IMR-90 (cell line): ENCODE measurements at regions not wholly inside any gene's neighbourhood (a gene's known extent, or its start where the extent isn't known, plus 50 kb on each side); places are given as distances from the start of the nearest gene placed in this dataset.

Source experiments
- ATAC-seq: fragments of 200-7000 bp; cut with Tn5 transposase; 2 replicates; pipeline ENCODE4 v1.9.1; 2020; ENCODE audit warnings: low read depth, mild to moderate bottlenecking, moderate library complexity
- BruUV-seq: library from RNA; stranded (reverse); fragments of 400-500 nt; replicated peaks from 2 replicates; lab custom pipeline; 2021; lab: Mats Ljungman, UMichigan
- CTCF ChIA-PET: fragments of 300-600 bp; formaldehyde crosslinking; extraction: SDS; loops from one replicate; lab custom pipeline; 2021; ENCODE audit warnings: antibody characterized with exemption; lab: Yijun Ruan, JAX
- POLR2A ChIA-PET: fragments of 300-600 bp; sonication (Branson Sonifier 250); formaldehyde crosslinking; loops from one replicate; lab custom pipeline; 2022; ENCODE audit warnings: antibody characterized with exemption; ENCODE audit not compliant: unreplicated experiment; lab: Charles Lee
- DNase-seq: peaks from one replicate; pipeline ENCODE4 v3.0.0; 2013
- H2AFZ ChIP-seq: replicated peaks from 2 replicates; pipeline ENCODE3; 2013; ENCODE audit warnings: low read length, mild to moderate bottlenecking; ENCODE audit not compliant: poor library complexity
- H2AK5ac ChIP-seq: 2 replicates; pipeline ENCODE4 v1.6.1; 2013; ENCODE audit warnings: low read depth, low read length, inconsistent platforms
- H2AK9ac ChIP-seq: replicated peaks from 2 replicates; pipeline ENCODE3; 2013; ENCODE audit warnings: mild to moderate bottlenecking, low read depth, low read length, moderate library complexity; ENCODE audit not compliant: poor library complexity
- H2BK120ac ChIP-seq: 2 replicates; pipeline ENCODE4 v1.6.1; 2013; ENCODE audit warnings: low read depth, low read length, inconsistent platforms
- H2BK15ac ChIP-seq: 3 replicates; pipeline ENCODE4 v1.6.1; 2013; ENCODE audit warnings: low read depth, low read length, inconsistent platforms
- H2BK20ac ChIP-seq: 2 replicates; pipeline ENCODE4 v1.6.1; 2013; ENCODE audit warnings: low read depth, mild to moderate bottlenecking, inconsistent platforms, low read length, moderate library complexity
- H2BK5ac ChIP-seq: 2 replicates; pipeline ENCODE4 v1.6.1; 2013; ENCODE audit warnings: mild to moderate bottlenecking, low read depth, low read length, inconsistent platforms; ENCODE audit not compliant: poor library complexity, severe bottlenecking
- H3K14ac ChIP-seq: replicated peaks from 2 replicates; pipeline ENCODE4 v1.6.1; 2013; ENCODE audit warnings: low read depth, low read length, inconsistent platforms
- H3K18ac ChIP-seq: 2 replicates; pipeline ENCODE4 v1.6.1; 2013; ENCODE audit warnings: low read depth, low read length, control low read depth
- H3K23ac ChIP-seq: 2 replicates; pipeline ENCODE4 v1.6.1; 2013; ENCODE audit warnings: low read depth, low read length, inconsistent platforms
- H3K27ac ChIP-seq: 2 replicates; pipeline ENCODE4 v1.5.1; 2013; ENCODE audit warnings: mild to moderate bottlenecking, control low read depth, low read length; ENCODE audit not compliant: insufficient read depth
- H3K27me3 ChIP-seq: 2 replicates; pipeline ENCODE4 v1.6.1; 2013; ENCODE audit warnings: low read length; ENCODE audit not compliant: control insufficient read depth, insufficient read depth
- H3K36me3 ChIP-seq: 2 replicates; pipeline ENCODE4 v1.6.1; 2013; ENCODE audit warnings: low read length, mixed read lengths; ENCODE audit not compliant: control insufficient read depth, insufficient read depth
- H3K4ac ChIP-seq: 2 replicates; pipeline ENCODE4 v1.6.1; 2013; ENCODE audit warnings: low read depth, low read length, inconsistent platforms
- H3K4me1 ChIP-seq: 2 replicates; pipeline ENCODE4 v1.6.1; 2013; ENCODE audit warnings: low read length, mixed read lengths; ENCODE audit not compliant: control insufficient read depth, insufficient read depth
- H3K4me2 ChIP-seq: 2 replicates; pipeline ENCODE4 v1.6.1; 2013; ENCODE audit warnings: low read depth, mild to moderate bottlenecking, control low read depth, low read length, moderate library complexity
- H3K4me3 ChIP-seq: 2 replicates; pipeline ENCODE4 v1.5.1; 2013; ENCODE audit warnings: low read depth, mild to moderate bottlenecking, control low read depth, low read length, moderate library complexity; ENCODE audit not compliant: insufficient read depth
- H3K56ac ChIP-seq: 2 replicates; pipeline ENCODE4 v1.6.1; 2013; ENCODE audit warnings: low read length, inconsistent platforms; ENCODE audit not compliant: insufficient read depth; ENCODE audit errors: extremely low read depth
- H3K79me1 ChIP-seq, 2 experiments: 2 replicates each; pipeline ENCODE4 v1.6.1; 2013; ENCODE audit warnings: low read length in 2 of 2, inconsistent platforms in 1 of 2, low read depth in 1 of 2
- H3K9ac ChIP-seq: 2 replicates; pipeline ENCODE4 v1.6.1; 2013; ENCODE audit warnings: low read depth, low read length, control low read depth
- H3K9me1 ChIP-seq: 2 replicates; pipeline ENCODE4 v1.6.1; 2013; ENCODE audit warnings: low read length, inconsistent platforms; ENCODE audit not compliant: insufficient read depth
- H3K9me3 ChIP-seq: 2 replicates; pipeline ENCODE4 v1.6.1; 2013; ENCODE audit warnings: low read length; ENCODE audit not compliant: control insufficient read depth, insufficient read depth
- H4K20me1 ChIP-seq: 2 replicates; pipeline ENCODE4 v1.6.1; 2013; ENCODE audit warnings: low read length, inconsistent platforms; ENCODE audit not compliant: insufficient read depth
- H4K5ac ChIP-seq: 2 replicates; pipeline ENCODE4 v1.6.1; 2013; ENCODE audit warnings: mild to moderate bottlenecking, low read depth, low read length, control low read depth
- H4K8ac ChIP-seq, 2 experiments: 2 replicates each; pipeline ENCODE4 v1.6.1; 2013; ENCODE audit warnings: low read depth in 2 of 2, low read length in 2 of 2, control low read depth in 1 of 2, inconsistent platforms in 1 of 2
- H4K91ac ChIP-seq: 2 replicates; pipeline ENCODE4 v1.6.1; 2013; ENCODE audit warnings: low read depth, low read length, inconsistent platforms; ENCODE audit not compliant: insufficient read depth
- BHLHE40 ChIP-seq: fragments of 150-350 bp; IDR thresholded peaks from 2 replicates; pipeline ENCODE4 v1.6.1; 2016; ENCODE audit warnings: mild to moderate bottlenecking, low read depth, low read length
- FOS ChIP-seq: fragments of 150-350 bp; IDR thresholded peaks from 2 replicates; pipeline ENCODE4 v1.6.1; 2016; ENCODE audit warnings: low read depth, low read length
- MXI1 ChIP-seq: IDR thresholded peaks from 2 replicates; pipeline ENCODE4 v1.6.1; 2012; ENCODE audit warnings: low read depth, mild to moderate bottlenecking, low read length, moderate library complexity, borderline replicate concordance
- NFE2L2 ChIP-seq: fragments of 150-350 bp; IDR thresholded peaks from 2 replicates; pipeline ENCODE4 v1.6.1; 2016; ENCODE audit warnings: low read depth, mild to moderate bottlenecking, low read length
- RAD21 ChIP-seq: IDR thresholded peaks from 2 replicates; pipeline ENCODE4 v1.6.1; 2012; ENCODE audit warnings: low read length, improper control_type of control experiment
- WGBS, 2 experiments: methylation state at CpG; one replicate each; pipeline versions ENCODE4 v1.1.5 to v1.1.7; 2013; ENCODE audit warnings: missing lambda C conversion rate in 2 of 2; ENCODE audit not compliant: insufficient read length in 1 of 2; ENCODE audit errors: extremely low coverage in 2 of 2; 5-methylcytosine and 5-hydroxymethylcytosine counted together
- dilution Hi-C: fragments of 300-500 bp; cut with HindIII; formaldehyde crosslinking; loops from one replicate; pipeline ENCODE4 v1.14.3; 2018; ENCODE audit warnings: low sequenced_read_pairs; ENCODE audit not compliant: unreplicated experiment
- in situ Hi-C: fragments of 300-500 bp; cut with MboI; formaldehyde crosslinking; loops from 3 replicates; pipeline ENCODE4 v1.14.3; 2019; ENCODE audit warnings: low sequenced_read_pairs, inconsistent platforms, mixed read lengths
- intact Hi-C: fragments of 100-400 bp; cut with micrococcal nuclease; formaldehyde crosslinking; loops from 2 replicates; pipeline ENCODE4 v1.10.0; 2022
- TF ChIP-seq, protein P1 (sequence below): fragments of 150-350 bp; IDR thresholded peaks from 2 replicates; pipeline ENCODE4 v1.6.1; 2016; ENCODE audit warnings: low read depth, mild to moderate bottlenecking, low read length, moderate library complexity, borderline replicate concordance

DNA sequence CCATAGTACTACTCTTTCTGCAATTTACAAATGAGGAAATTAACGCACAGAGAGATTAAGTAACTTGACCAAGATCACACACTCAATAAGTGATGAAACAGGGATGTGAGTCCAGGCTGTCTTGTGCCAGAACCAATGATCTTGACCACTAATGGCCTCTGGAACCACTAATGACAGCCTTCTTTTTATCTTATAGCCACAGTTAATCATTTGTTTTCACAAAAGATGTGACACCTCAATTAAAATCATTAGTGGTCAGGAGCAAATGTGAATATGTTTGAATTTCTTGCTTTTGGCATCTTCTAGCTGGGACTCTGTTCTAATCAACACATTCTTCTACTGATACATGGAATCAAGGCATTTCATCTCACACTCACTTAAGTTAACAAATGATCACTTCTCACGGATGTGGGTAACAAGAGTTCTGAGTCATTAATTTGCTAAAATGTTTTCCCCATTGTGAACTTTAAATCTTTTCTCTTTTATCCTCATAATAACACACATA, 102.7 kb upstream of the CD180 start:
- Histone ChIP-seq H3K9me3 (no peaks in the 10 kb centered on the region), H3K27ac (no peak overlapping the region), H4K8ac (no peak overlapping the region), H2BK20ac (peak overlapping the region; percentile 48; the same call in 1 of the 2 replicates), H3K4me1 (peaks cover 10% of the 10 kb centered on the region), H3K27me3 (no peaks in the 10 kb centered on the region), H3K9me1 (peaks cover 12% of the 10 kb centered on the region; the same call in 1 of the 2 replicates), H3K36me3 (no peaks in the 10 kb centered on the region), H3K9ac (no peak overlapping the region), H3K18ac (0 out of 2 replicates have a peak overlapping the region, but pooled peaks have one; percentile 24), H3K56ac (no peak overlapping the region), H3K23ac (no peak overlapping the region), H4K5ac (no peak overlapping the region), H2AFZ (no peak overlapping the region), H2BK5ac (no peak overlapping the region), H4K20me1 (no peaks in the 10 kb centered on the region), H2AK9ac (no peak overlapping the region), H2AK5ac (no peak overlapping the region; the same call in 1 of the 2 replicates), H3K4ac (no peak overlapping the region), H4K91ac (no peak overlapping the region), H3K14ac (no peak overlapping the region; the same call in 1 of the 2 replicates), H3K79me1 (no peaks in the 10 kb centered on the region), H3K4me3 (no peak overlapping the region), H2BK120ac (no peak overlapping the region), H3K4me2 (no peak overlapping the region), H2BK15ac (no peak overlapping the region; the same call in 2 of the 3 replicates)
- in situ Hi-C loops = no loop called here
- no peak for TF ChIP-seq FOS
- TF ChIP-seq BHLHE40 = no peak
- TF ChIP-seq RAD21 = no peak
- TF ChIP-seq, protein P1, sequence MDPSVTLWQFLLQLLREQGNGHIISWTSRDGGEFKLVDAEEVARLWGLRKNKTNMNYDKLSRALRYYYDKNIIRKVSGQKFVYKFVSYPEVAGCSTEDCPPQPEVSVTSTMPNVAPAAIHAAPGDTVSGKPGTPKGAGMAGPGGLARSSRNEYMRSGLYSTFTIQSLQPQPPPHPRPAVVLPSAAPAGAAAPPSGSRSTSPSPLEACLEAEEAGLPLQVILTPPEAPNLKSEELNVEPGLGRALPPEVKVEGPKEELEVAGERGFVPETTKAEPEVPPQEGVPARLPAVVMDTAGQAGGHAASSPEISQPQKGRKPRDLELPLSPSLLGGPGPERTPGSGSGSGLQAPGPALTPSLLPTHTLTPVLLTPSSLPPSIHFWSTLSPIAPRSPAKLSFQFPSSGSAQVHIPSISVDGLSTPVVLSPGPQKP = no peak
- TF ChIP-seq NFE2L2 = no peak
- no peak for TF ChIP-seq MXI1
- ChIA-PET CTCF (no interaction called here), POLR2A (no interaction called here)
- BruUV-seq = no TSS peak
- dilution Hi-C loops = no loop called here
- no CpG with 5 or more reads among the region's 2 CpGs for WGBS, 2 experiments
- intact Hi-C loops = no loop called here
- ATAC-seq (no peak), DNase-seq (peak; percentile 13)
